ENCODE measurements at regions not wholly inside any gene's neighbourhood (a gene's known extent, or its start where the extent isn't known, plus 50 kb on each side); places are given as distances from the start of the nearest gene placed in this dataset.

DNA sequence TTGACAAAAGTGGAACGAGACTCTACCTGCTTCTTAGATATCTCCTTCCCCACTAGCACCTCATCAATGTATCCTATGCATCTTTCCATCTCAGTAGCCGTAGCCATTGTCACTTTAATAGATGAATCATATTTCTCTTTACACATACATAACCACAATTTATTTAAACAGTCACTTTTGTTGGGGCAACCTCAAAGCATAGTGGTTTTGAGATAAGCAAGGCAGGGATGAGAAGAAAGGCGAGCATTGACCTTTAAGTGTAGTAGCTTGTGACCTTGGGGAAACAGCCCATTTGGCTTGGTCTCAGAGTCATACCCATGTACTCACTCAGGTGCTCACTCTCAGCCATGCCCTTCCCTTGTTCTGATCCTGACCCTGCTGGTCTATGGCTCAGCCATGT lies 260.1 kb downstream of the C1orf94 start:
- BruUV-seq (replicated peaks) = no TSS peak
- intact Hi-C loops (cut with micrococcal nuclease) = loop anchor here (10.0 kb wide), 1 partner anchor 58 kb away; no protein-coding TSS in a partner anchor
- Mint-ChIP-seq H3K4me3 (ENCODE audit: unreplicated experiment) (no peak overlapping the region), H3K27me3 (ENCODE audit: insufficient read depth, unreplicated experiment) (no peaks in the 10 kb centered on the region), H3K36me3 (ENCODE audit: insufficient read depth, unreplicated experiment) (no peaks in the 10 kb centered on the region), H3K27ac (ENCODE audit: low read depth, unreplicated experiment) (no peak overlapping the region), H3K4me1 (ENCODE audit: insufficient read depth, unreplicated experiment) (no peaks in the 10 kb centered on the region), H3K9me3 (ENCODE audit: unreplicated experiment) (peaks cover 50% of the 10 kb centered on the region)
- CTCF ChIA-PET = interaction anchor here (0.7 kb wide), 1 partner anchor 23 kb away, joined by 3 read pairs; no protein-coding TSS in a partner anchor
- TF ChIP-seq, protein P1, sequence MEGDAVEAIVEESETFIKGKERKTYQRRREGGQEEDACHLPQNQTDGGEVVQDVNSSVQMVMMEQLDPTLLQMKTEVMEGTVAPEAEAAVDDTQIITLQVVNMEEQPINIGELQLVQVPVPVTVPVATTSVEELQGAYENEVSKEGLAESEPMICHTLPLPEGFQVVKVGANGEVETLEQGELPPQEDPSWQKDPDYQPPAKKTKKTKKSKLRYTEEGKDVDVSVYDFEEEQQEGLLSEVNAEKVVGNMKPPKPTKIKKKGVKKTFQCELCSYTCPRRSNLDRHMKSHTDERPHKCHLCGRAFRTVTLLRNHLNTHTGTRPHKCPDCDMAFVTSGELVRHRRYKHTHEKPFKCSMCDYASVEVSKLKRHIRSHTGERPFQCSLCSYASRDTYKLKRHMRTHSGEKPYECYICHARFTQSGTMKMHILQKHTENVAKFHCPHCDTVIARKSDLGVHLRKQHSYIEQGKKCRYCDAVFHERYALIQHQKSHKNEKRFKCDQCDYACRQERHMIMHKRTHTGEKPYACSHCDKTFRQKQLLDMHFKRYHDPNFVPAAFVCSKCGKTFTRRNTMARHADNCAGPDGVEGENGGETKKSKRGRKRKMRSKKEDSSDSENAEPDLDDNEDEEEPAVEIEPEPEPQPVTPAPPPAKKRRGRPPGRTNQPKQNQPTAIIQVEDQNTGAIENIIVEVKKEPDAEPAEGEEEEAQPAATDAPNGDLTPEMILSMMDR (IDR thresholded peaks at IDR 0.05; ENCODE audit: unreplicated experiment) = no peak
- DNase-seq (ENCODE audit: unreplicated experiment) = no peak
- POLR2A ChIA-PET = no interaction called here

DNA sequence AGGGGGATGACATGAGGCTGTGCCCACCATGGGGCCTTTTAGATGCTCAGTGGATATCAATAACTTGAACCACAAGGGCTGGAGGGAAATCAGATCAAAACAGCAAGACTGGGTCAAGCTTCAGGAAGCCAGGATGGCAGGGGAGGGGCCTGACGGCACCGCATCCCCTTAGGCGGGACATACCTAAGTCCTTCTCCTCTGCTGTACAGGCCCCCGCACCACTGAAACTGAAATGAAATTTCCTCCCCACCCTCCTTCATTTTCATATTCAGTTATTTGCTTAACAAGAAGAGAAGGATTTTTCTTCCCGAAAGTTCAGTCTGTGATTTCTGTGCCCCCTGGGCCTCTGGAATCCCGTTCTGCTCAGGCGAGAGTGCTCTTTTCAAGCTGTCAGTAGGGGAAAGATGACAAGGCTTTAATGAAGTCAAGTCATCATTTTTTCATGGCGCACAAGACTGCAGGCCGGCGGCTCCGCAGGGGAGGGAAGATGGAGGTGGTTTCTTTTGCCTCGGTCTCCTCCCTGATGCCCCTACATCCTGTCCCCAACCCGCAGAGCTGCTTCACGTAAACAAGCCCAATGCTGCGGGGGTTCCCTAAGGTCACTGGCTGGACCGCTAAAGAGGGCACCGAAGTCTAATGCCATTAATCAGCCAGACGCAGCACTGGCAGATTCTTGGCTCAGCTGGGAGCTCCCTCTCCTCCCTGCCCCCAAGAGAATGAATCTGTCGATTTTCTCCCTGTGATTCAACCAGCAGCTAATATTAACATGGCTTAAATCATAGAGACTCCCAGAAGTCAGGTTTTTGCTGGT lies 264.8 kb downstream of the C1orf94 start:
- TF ChIP-seq, protein P1 (IDR thresholded peaks at IDR 0.05; ENCODE audit: unreplicated experiment) = no peak
- Mint-ChIP-seq H3K36me3 (ENCODE audit: insufficient read depth, unreplicated experiment) (no peaks in the 10 kb centered on the region), H3K27ac (ENCODE audit: low read depth, unreplicated experiment) (no peak overlapping the region), H3K4me1 (ENCODE audit: insufficient read depth, unreplicated experiment) (no peaks in the 10 kb centered on the region), H3K9me3 (ENCODE audit: unreplicated experiment) (peaks cover 34% of the 10 kb centered on the region), H3K4me3 (ENCODE audit: unreplicated experiment) (no peak overlapping the region), H3K27me3 (ENCODE audit: insufficient read depth, unreplicated experiment) (no peaks in the 10 kb centered on the region)
- no TSS peak for BruUV-seq (replicated peaks)
- ChIA-PET POLR2A (no interaction called here), CTCF (no interaction called here)
- intact Hi-C loops (cut with micrococcal nuclease) = no loop called here
- no peak for DNase-seq (ENCODE audit: unreplicated experiment)

DNA sequence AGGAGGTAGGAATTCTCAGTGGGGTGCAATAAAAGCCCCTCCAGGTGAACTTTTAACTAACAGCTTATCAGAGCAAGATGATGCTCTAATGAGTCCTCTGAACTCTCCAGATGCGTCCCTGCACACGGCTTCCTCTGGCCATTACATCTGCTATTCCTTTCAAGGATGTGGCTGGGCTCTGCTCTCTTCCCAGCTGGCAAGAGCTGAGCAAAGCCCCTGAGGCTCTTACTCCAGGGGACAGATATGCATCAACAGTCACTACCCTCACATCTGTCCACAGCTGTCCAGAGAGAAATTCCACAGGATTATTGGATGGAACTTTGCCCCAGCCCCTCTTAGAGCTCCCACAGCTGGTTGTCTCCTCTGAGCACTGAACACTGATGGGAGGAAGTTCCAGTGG lies 267.8 kb downstream of the C1orf94 start:
- intact Hi-C loops (cut with micrococcal nuclease) = no loop called here
- BruUV-seq (replicated peaks) = no TSS peak
- TF ChIP-seq, protein P1 (IDR thresholded peaks at IDR 0.05; ENCODE audit: unreplicated experiment) = no peak
- ChIA-PET POLR2A (no interaction called here), CTCF (no interaction called here)
- Mint-ChIP-seq H3K9me3 (ENCODE audit: unreplicated experiment) (peaks cover 39% of the 10 kb centered on the region), H3K27ac (ENCODE audit: low read depth, unreplicated experiment) (no peak overlapping the region), H3K27me3 (ENCODE audit: insufficient read depth, unreplicated experiment) (no peaks in the 10 kb centered on the region), H3K4me1 (ENCODE audit: insufficient read depth, unreplicated experiment) (no peaks in the 10 kb centered on the region), H3K4me3 (ENCODE audit: unreplicated experiment) (no peak overlapping the region), H3K36me3 (ENCODE audit: insufficient read depth, unreplicated experiment) (no peaks in the 10 kb centered on the region)
- no peak for DNase-seq (ENCODE audit: unreplicated experiment)

DNA sequence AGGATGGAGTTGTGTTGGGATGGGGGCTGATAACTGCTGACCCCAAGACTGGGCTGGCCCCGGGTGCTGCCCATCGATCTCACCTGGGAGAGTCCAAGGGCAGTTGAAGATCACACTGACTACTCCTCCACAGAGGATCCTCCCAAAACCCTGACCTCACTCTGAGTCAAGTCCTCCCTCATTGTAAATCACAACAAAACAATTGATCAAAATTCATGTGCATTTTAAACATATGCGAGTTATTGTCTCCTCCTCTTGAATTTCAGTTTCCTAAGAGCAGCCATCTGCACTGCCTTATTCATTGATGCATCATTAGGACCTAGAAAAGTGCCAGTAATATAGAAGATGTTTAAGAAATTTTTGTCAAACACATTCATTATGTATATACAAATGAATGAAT lies 273.6 kb downstream of the C1orf94 start:
- peaks cover 7% of the 10 kb centered on the region for H3K36me3 Mint-ChIP-seq (ENCODE audit: insufficient read depth, unreplicated experiment)
- BruUV-seq (replicated peaks) = no TSS peak
- DNase-seq (ENCODE audit: unreplicated experiment) = no peak
- POLR2A ChIA-PET = no interaction called here
- TF ChIP-seq, protein P1 (IDR thresholded peaks at IDR 0.05; ENCODE audit: unreplicated experiment) = no peak
- H3K9me3 Mint-ChIP-seq (ENCODE audit: unreplicated experiment) = peaks cover 47% of the 10 kb centered on the region
- H3K27me3 Mint-ChIP-seq (ENCODE audit: insufficient read depth, unreplicated experiment) = no peaks in the 10 kb centered on the region
- H3K4me3 Mint-ChIP-seq (ENCODE audit: unreplicated experiment) = no peak overlapping the region
- intact Hi-C loops (cut with micrococcal nuclease) = no loop called here
- no peak overlapping the region for H3K27ac Mint-ChIP-seq (ENCODE audit: low read depth, unreplicated experiment)
- CTCF ChIA-PET = interaction anchor here (0.6 kb wide), 1 partner anchor 840 kb away, joined by 3 read pairs; no protein-coding TSS in a partner anchor
- H3K4me1 Mint-ChIP-seq (ENCODE audit: insufficient read depth, unreplicated experiment) = no peaks in the 10 kb centered on the region

Measured in MCF 10A (cell line).